NCI-H2029 treated with DMSO at 0.1 percent for 48 hours (cell line): ENCODE measurements at regions not wholly inside any gene's neighbourhood (a gene's known extent, or its start where the extent isn't known, plus 50 kb on each side); places are given as distances from the start of the nearest gene placed in this dataset.
"Not testable (repeated sequence)": the region's sequence is repeated elsewhere in the genome, so short reads cannot be mapped to it uniquely, and the experiment has no call there.

Experiments
- DNase-seq: peaks from one replicate; lab custom pipeline; 2025; lab: John Stamatoyannopoulos, UW

GRCh38 chr3:170705131-170705530 is 119.3 kb upstream of the SLC7A14 start:
- DNase-seq, result no peak

- DNase-seq, result no peak
These were observed 117.3 kb upstream of the SLC7A14 start for GRCh38 chr3:170703121-170703588.

- DNase-seq, result no peak
These were observed 116.1 kb upstream of the SLC7A14 start for GRCh38 chr3:170701696-170702678.

DNA sequence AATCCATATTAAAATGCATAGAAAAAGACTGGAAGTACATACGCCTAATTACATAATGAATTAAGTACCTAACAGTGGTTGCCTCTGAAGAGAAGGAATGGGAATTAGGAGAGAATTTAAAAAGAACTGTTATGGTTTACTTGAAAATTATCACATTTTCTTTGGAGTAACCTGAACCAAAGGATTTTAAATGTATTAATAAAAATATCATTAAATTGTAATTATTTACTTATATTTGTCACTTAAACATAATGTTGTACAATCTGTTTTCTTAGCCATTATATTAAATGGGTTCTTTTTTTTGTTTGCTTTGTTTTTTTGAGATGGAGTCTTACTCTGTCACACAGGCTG is 114.2 kb upstream of the SLC7A14 start:
- DNase-seq, result no peak

- no peak for DNase-seq
These were observed 113.5 kb upstream of the SLC7A14 start for GRCh38 chr3:170699158-170700053.

DNA sequence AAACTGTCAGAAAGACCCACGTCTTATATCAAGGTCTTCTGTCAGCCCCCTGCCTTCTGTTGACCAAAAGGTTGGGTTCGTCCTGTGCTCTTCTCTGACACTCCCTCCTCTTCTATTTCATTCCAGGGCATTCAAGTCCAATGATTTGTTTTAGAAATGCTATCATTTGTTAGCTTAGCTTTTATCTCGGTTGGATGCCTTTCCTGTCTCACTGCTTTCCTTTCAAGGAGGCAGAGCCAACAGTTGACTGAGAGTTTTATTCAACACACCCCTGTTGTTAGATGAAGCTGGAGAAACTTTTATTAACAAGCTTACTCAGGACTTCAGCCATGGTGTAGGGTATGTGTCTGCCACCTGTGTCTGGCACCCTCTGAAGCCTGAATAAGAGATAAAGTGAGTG is 112.0 kb upstream of the SLC7A14 start:
- DNase-seq, result no peak

DNA sequence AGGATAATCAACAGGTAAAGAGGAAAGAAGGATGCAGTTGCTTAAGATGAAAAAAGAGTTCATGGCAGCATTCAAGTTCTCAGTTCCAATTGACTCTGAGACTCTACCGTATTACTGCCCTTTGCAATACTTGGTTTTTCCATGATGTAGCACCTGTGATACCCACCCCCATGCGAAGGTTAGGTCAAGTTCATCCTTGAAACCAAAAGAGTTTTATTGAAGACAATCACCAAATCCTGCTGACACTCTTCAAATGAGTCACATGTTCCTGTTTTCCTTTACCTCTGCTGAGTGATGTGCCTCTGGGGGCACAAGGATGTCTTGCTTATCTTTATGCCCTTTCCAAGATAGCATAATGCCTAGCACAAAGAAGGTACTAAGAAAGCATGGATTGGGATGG is 111.3 kb upstream of the SLC7A14 start:
- no peak for DNase-seq

GRCh38 chr3:170695486-170696064 is 109.7 kb upstream of the SLC7A14 start:
- no peak for DNase-seq

DNA sequence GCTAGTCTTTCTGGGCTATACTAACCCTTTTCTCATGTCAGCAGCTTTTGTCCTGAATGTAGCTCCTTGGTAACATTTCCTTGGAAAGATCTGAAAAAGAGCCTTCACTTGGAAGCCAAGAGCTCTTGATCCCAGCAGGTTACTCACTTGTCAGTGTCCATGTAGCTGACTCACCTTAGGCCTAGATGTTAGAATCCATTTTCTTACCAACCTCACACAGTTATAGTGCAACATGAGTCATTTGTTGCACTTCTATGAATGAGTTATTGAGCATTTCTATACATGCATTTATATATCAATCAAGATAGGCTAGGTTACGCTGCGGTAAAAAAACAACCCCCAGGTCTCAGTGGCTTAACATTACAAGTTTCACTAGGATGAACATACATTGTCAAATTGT is 106.8 kb upstream of the SLC7A14 start:
- no peak for DNase-seq

GRCh38 chr3:170690661-170690981 is 104.7 kb upstream of the SLC7A14 start:
- DNase-seq, result no peak

GRCh38 chr3:170689893-170690660 is 104.2 kb upstream of the SLC7A14 start:
- DNase-seq, result no peak

DNA sequence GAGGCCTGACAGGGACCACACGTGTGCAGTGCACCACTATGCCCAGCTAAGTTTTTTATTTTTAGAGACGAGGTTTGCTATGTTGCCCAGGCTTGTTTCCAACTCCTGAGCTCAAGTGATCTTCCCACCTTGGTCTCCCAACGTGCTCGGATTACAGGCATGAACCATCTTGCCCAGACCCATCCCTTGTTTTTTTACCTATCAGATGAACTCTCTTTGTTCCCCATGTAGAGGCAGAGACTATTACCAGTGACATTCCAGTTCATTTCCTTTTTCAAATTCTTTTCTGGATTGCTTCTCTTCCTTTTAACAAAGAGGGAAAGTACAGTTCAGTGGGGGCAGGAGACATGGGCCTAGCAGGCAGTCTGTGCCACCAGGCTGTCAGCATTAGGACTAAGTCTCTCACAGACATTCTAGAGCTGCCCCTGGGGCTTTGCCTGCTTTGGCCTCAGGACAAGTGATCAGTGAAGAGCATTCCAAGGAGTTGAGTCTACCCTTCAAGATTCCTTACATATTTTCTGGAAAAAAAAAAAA is 103.5 kb upstream of the SLC7A14 start:
- no peak for DNase-seq

DNA sequence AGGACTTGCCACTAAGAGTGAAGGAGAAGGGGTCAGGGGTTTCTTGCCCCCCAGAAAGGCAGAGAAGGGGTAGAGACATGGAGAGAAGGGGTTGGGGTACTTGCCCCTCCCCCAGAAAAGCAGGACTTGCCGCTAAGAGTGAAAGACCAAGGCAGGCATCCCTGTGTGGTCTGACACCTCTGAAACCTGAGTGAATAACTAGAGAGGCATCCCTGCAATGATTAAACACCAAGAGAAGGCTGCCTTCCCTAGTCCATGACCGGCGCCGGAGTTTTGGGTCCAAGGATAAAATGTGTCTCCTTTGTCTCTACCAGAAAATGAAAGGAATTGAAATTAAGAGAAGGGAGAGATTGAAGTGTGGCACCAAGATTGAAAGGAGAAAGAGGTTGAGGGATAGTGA is 102.3 kb upstream of the SLC7A14 start:
- not testable (repeated sequence) for DNase-seq

- no peak for DNase-seq
These were observed 94.7 kb upstream of the SLC7A14 start for GRCh38 chr3:170680593-170680992.

DNA sequence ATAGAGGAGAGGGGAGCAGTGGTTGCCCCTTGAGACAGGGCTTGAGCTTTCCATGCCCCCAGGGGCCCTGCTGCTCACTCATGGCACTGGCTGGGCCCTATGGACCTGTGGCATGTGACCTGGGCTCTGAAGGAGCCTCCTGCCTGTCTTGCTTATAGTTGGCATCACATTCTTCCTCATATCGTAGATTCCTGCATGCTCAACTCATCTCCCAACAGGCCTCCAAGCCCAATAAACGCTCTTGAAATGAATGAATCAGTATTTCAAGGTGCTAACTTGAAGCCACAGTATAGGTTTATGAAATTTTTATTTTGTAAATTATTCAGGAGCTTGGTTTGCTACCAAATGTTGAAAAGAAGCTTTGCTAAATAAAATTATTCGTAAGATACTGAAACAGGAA is 93.3 kb upstream of the SLC7A14 start:
- no peak for DNase-seq

DNA sequence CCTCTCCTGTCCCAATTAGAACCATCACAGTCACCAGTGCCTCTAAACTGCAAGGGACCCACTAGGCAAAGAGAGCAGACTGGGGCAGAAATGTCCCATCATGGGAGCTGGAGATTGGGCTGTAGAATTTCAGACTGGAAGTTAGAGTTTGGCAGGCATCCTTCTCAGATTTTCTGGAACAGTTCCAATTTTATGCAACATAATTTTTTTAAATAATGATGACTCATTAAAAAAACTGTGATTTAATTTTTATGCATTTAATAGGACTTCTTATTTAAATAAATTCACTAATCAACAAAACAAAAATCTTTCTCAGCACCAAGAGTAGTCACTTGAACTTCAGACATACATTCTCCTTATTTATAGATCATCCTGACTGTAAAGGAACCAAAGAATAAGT is 84.6 kb upstream of the SLC7A14 start:
- DNase-seq, result no peak

DNA sequence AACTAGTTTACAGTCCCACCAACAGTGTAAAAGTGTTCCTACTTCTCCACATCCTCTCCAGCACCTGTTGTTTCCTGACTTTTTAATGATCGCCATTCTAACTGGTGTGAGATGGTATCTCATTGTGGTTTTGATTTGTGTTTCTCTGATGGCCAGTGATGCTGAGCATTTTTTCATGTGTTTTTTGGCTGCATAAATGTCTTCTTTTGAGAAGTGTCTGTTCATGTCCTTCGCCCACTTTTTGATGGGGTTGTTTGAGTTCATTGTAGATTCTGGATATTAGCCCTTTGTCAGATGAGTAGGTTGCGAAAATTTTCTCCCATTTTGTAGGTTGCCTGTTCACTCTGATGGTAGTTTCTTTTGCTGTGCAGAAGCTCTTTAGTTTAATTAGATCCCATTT is 77.1 kb upstream of the SLC7A14 start:
- not testable (repeated sequence) for DNase-seq

GRCh38 chr3:170660139-170660538 is 74.3 kb upstream of the SLC7A14 start:
- no peak for DNase-seq

GRCh38 chr3:170657312-170657711 is 71.4 kb upstream of the SLC7A14 start:
- DNase-seq, result no peak

- no peak for DNase-seq
These were observed 70.4 kb upstream of the SLC7A14 start for GRCh38 chr3:170656284-170656683.

- DNase-seq, result no peak
These were observed 67.9 kb upstream of the SLC7A14 start for GRCh38 chr3:170653801-170654200.
